Cardiac fibroblast (primary cell): ENCODE measurements at regions not wholly inside any gene's neighbourhood (a gene's known extent, or its start where the extent isn't known, plus 50 kb on each side); places are given as distances from the start of the nearest gene placed in this dataset.

Experiments used
- DNase-seq, 2 donors: peaks; one replicate each; pipeline versions ENCODE4 v3.0.0 to v3.0.0-alpha.2; 2010; ENCODE audit warnings: low read depth in 2 of 2
- H3K4me3 ChIP-seq, 2 donors: replicated peaks in 1 of 2; 1 replicate in 1 of 2; 2 replicates in 1 of 2; pipeline ENCODE4 v1.5.1; 2011; ENCODE audit warnings: low read depth in 2 of 2, low read length in 2 of 2, mild to moderate bottlenecking in 2 of 2, moderate library complexity in 1 of 2
- CTCF ChIP-seq: IDR thresholded peaks from one replicate; pipeline ENCODE4 v1.5.1; 2011; ENCODE audit warnings: low read depth, mild to moderate bottlenecking, low read length, inconsistent platforms

GRCh38 chrY:13554949-13555348 lies 75.1 kb upstream of the UTY start:
- no peak for DNase-seq
- TF ChIP-seq CTCF, result no peak
- H3K4me3 ChIP-seq, result no peak overlapping the region

GRCh38 chrY:13552393-13553116 lies 72.7 kb upstream of the UTY start:
- peak in 1 of 2 donors; percentile 5 for DNase-seq
- TF ChIP-seq CTCF, result no peak

GRCh38 chrY:13551246-13551645 lies 71.4 kb upstream of the UTY start:
- no peak for DNase-seq
- TF ChIP-seq CTCF, result no peak
- H3K4me3 ChIP-seq, result no peak overlapping the region

More at GRCh38 chrY:13552393-13553116, 72.7 kb upstream of the UTY start:
- H3K4me3 ChIP-seq, result no peak overlapping the region

- no peak for TF ChIP-seq CTCF
- no peak for DNase-seq
- H3K4me3 ChIP-seq, result no peak overlapping the region
Observed at GRCh38 chrY:13544491-13544890, 64.7 kb upstream of the UTY start.

- H3K4me3 ChIP-seq, result no peak overlapping the region
- TF ChIP-seq CTCF, result no peak
- no peak for DNase-seq
Observed at GRCh38 chrY:13537919-13538318, 58.1 kb upstream of the UTY start.
